Liver (tissue), 8 donors: ENCODE measurements at regions not wholly inside any gene's neighbourhood (a gene's known extent, or its start where the extent isn't known, plus 50 kb on each side); places are given as distances from the start of the nearest gene placed in this dataset.
"Not testable (repeated sequence)": the region's sequence is repeated elsewhere in the genome, so short reads cannot be mapped to it uniquely, and the experiment has no call there.

Experiments used
- DNase-seq: peaks from one replicate; pipeline ENCODE4 v3.0.0-alpha.2; 2017; ENCODE audit warnings: low spot score
- H3K27ac ChIP-seq, 2 donors: one replicate each; pipeline ENCODE4 v1.7.0; 2013; ENCODE audit warnings: inconsistent platforms in 2 of 2, low read length in 2 of 2, control low read depth in 1 of 2, low read depth in 1 of 2, mild to moderate bottlenecking in 1 of 2
- H3K27me3 ChIP-seq, 4 donors: one replicate each; pipeline versions ENCODE4 v1.6.1 to v1.7.0; 2013; ENCODE audit warnings: low read length in 3 of 4, inconsistent platforms in 1 of 4, mild to moderate bottlenecking in 1 of 4, moderate library complexity in 1 of 4; ENCODE audit not compliant: control insufficient read depth in 4 of 4, insufficient read depth in 4 of 4
- H3K36me3 ChIP-seq, 4 donors: one replicate each; pipeline versions ENCODE4 v1.6.1 to v1.7.0; 2013; ENCODE audit warnings: low read length in 3 of 4, mild to moderate bottlenecking in 3 of 4, low read depth in 1 of 4, moderate library complexity in 1 of 4; ENCODE audit not compliant: control insufficient read depth in 4 of 4, insufficient read depth in 3 of 4
- H3K4me1 ChIP-seq, 4 donors: one replicate each; pipeline versions ENCODE4 v1.6.1 to v1.7.0; 2013; ENCODE audit warnings: low read length in 3 of 4, mild to moderate bottlenecking in 3 of 4, moderate library complexity in 1 of 4; ENCODE audit not compliant: control insufficient read depth in 4 of 4, insufficient read depth in 4 of 4
- H3K4me3 ChIP-seq, 3 donors: one replicate each; pipeline versions ENCODE4 v1.6.1 to v1.7.0; 2013; ENCODE audit warnings: low read length in 3 of 3, control low read depth in 1 of 3, low read depth in 1 of 3, mild to moderate bottlenecking in 1 of 3
- H3K9ac ChIP-seq, 2 donors: one replicate each; pipeline ENCODE4 v1.7.0; 2013; ENCODE audit warnings: low read length in 2 of 2, mild to moderate bottlenecking in 2 of 2, moderate library complexity in 2 of 2, control low read depth in 1 of 2, low read depth in 1 of 2
- H3K9me3 ChIP-seq, 4 donors: one replicate each; pipeline versions ENCODE4 v1.6.1 to v1.7.0; 2013; ENCODE audit warnings: low read length in 3 of 4; ENCODE audit not compliant: control insufficient read depth in 4 of 4
- ATF3 ChIP-seq: IDR thresholded peaks from 2 replicates; pipeline ENCODE4 v1.6.1; 2016; ENCODE audit warnings: antibody characterized with exemption
- EGR1 ChIP-seq, 2 donors: IDR thresholded peaks; 2 replicates each; pipeline ENCODE4 v1.6.1; 2016 to 2018; ENCODE audit warnings: antibody characterized with exemption in 2 of 2, low read depth in 2 of 2
- FOXA1 ChIP-seq: IDR thresholded peaks from 2 replicates; pipeline ENCODE4 v1.6.1; 2016; ENCODE audit warnings: antibody characterized with exemption
- FOXA2 ChIP-seq: IDR thresholded peaks from 2 replicates; pipeline ENCODE4 v1.6.1; 2016; ENCODE audit warnings: antibody characterized with exemption
- GABPA ChIP-seq, 2 donors: IDR thresholded peaks in 1 of 2; conservative IDR thresholded peaks in 1 of 2; 2 replicates each; pipeline ENCODE4 v1.6.1; 2016; ENCODE audit warnings: antibody characterized with exemption in 2 of 2, mild to moderate bottlenecking in 1 of 2, moderate library complexity in 1 of 2
- HNF4G ChIP-seq: IDR thresholded peaks from 2 replicates; pipeline ENCODE4 v1.6.1; 2016; ENCODE audit warnings: antibody characterized with exemption
- MAX ChIP-seq: IDR thresholded peaks from 2 replicates; pipeline ENCODE4 v1.6.1; 2016; ENCODE audit warnings: antibody characterized with exemption
- RXRA ChIP-seq, 2 donors: IDR thresholded peaks; 2 replicates each; pipeline ENCODE4 v1.6.1; 2017 to 2018; ENCODE audit warnings: antibody characterized with exemption in 2 of 2, mild to moderate bottlenecking in 1 of 2
- SP1 ChIP-seq: IDR thresholded peaks from 2 replicates; pipeline ENCODE4 v1.6.1; 2018; ENCODE audit warnings: antibody characterized with exemption, mild to moderate bottlenecking
- TAF1 ChIP-seq: conservative IDR thresholded peaks from 2 replicates; pipeline ENCODE4 v1.6.1; 2016; ENCODE audit warnings: antibody characterized with exemption, mild to moderate bottlenecking
- YY1 ChIP-seq: IDR thresholded peaks from 2 replicates; pipeline ENCODE4 v1.6.1; 2016; ENCODE audit warnings: antibody characterized with exemption, mild to moderate bottlenecking
- WGBS: extraction: QIAGEN DNeasy Blood & Tissue Kit; methylation state at CpG from one replicate; pipeline ENCODE4 v1.1.7; 2013; 5-methylcytosine and 5-hydroxymethylcytosine counted together
- TF ChIP-seq, protein P1 (sequence below): fragments of 150-350 bp; IDR thresholded peaks from 2 replicates; pipeline ENCODE4 v1.5.1; 2017; ENCODE audit warnings: improper control_type of control experiment, low read depth, low read length; ENCODE audit not compliant: missing input control
- donor health status: healthy.
- donor health status: healthy.
- donor health status: healthy.
- donor health status: healthy.
- donor health status: healthy.

GRCh38 chr7:84735677-84736076 is 451.2 kb downstream of the SEMA3D start:
- H3K9ac ChIP-seq: no peak overlapping the region
- H3K27ac ChIP-seq: no peak overlapping the region
- H3K27me3 ChIP-seq: peaks cover 0 to 2% (median 0%) of the 10 kb centered on the region in 4 donors
- H3K4me3 ChIP-seq: no peak overlapping the region
- H3K4me1 ChIP-seq: no peaks in the 10 kb centered on the region
- WGBS: 77% methylated on average over 1 of the region's 1 CpG
- peaks cover 0 to 2% (median 0%) of the 10 kb centered on the region in 4 donors for H3K9me3 ChIP-seq
- no peak for TF ChIP-seq SP1
- TF ChIP-seq, protein P1, sequence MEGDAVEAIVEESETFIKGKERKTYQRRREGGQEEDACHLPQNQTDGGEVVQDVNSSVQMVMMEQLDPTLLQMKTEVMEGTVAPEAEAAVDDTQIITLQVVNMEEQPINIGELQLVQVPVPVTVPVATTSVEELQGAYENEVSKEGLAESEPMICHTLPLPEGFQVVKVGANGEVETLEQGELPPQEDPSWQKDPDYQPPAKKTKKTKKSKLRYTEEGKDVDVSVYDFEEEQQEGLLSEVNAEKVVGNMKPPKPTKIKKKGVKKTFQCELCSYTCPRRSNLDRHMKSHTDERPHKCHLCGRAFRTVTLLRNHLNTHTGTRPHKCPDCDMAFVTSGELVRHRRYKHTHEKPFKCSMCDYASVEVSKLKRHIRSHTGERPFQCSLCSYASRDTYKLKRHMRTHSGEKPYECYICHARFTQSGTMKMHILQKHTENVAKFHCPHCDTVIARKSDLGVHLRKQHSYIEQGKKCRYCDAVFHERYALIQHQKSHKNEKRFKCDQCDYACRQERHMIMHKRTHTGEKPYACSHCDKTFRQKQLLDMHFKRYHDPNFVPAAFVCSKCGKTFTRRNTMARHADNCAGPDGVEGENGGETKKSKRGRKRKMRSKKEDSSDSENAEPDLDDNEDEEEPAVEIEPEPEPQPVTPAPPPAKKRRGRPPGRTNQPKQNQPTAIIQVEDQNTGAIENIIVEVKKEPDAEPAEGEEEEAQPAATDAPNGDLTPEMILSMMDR: no peak
- no peak for TF ChIP-seq GABPA (IDR thresholded peaks at IDR 0.05 in 1 of 2, conservative IDR thresholded peaks at IDR 0.05 in 1 of 2)
- TF ChIP-seq FOXA1: no peak
- TF ChIP-seq EGR1 (IDR thresholded peaks at IDR 0.05; ENCODE audit: low read depth in 2 of 2): no peak
- no peak for TF ChIP-seq FOXA2
- TF ChIP-seq YY1: no peak
- no peak for TF ChIP-seq ATF3
- no peak for TF ChIP-seq MAX
- TF ChIP-seq TAF1: no peak
- H3K36me3 ChIP-seq: no peaks in the 10 kb centered on the region
- no peak for DNase-seq

- no peaks in the 10 kb centered on the region for H3K4me1 ChIP-seq
- no peak overlapping the region for H3K9ac ChIP-seq
- peaks cover 0 to 2% (median 0%) of the 10 kb centered on the region in 4 donors for H3K9me3 ChIP-seq
- H3K27ac ChIP-seq: no peak overlapping the region
- H3K4me3 ChIP-seq: no peak overlapping the region
- H3K36me3 ChIP-seq: no peaks in the 10 kb centered on the region
- no peak for DNase-seq
- H3K27me3 ChIP-seq: peaks cover 0 to 2% (median 0%) of the 10 kb centered on the region in 4 donors
- 60% methylated on average over 3 of the region's 3 CpGs for WGBS
- TF ChIP-seq HNF4G: no peak
- no peak for TF ChIP-seq RXRA (IDR thresholded peaks at IDR 0.05)
These were observed 451.8 kb downstream of the SEMA3D start for GRCh38 chr7:84735011-84735410.

GRCh38 chr7:84733976-84734375 is 452.9 kb downstream of the SEMA3D start:
- H3K9ac ChIP-seq, H3K9me3 ChIP-seq, DNase-seq, H3K4me1 ChIP-seq, H3K4me3 ChIP-seq, H3K27ac ChIP-seq, H3K36me3 ChIP-seq, H3K27me3 ChIP-seq: not testable (repeated sequence)
- WGBS: 86% methylated on average over 2 of the region's 2 CpGs

- H3K27me3 ChIP-seq, H3K4me3 ChIP-seq, H3K36me3 ChIP-seq, DNase-seq, H3K9ac ChIP-seq, H3K9me3 ChIP-seq, H3K27ac ChIP-seq, H3K4me1 ChIP-seq: not testable (repeated sequence)
- WGBS: 73% methylated on average over 4 of the region's 4 CpGs
These were observed 456.0 kb downstream of the SEMA3D start for GRCh38 chr7:84730864-84731263.
